PC-3 (cell line): ENCODE measurements at regions not wholly inside any gene's neighbourhood (a gene's known extent, or its start where the extent isn't known, plus 50 kb on each side); places are given as distances from the start of the nearest gene placed in this dataset.

Experiments used
- EZH2 ChIP-seq: fragments of 300-600 bp; sonication (generic); IDR thresholded peaks from one replicate; pipeline ENCODE4 v1.6.1; 2017; ENCODE audit warnings: antibody characterized with exemption, mild to moderate bottlenecking, low read length; ENCODE audit not compliant: unreplicated experiment
- TF ChIP-seq, protein P1 (sequence below): fragments of 300-600 bp; sonication (generic); conservative IDR thresholded peaks from 2 replicates; pipeline ENCODE4 v1.5.1; 2017; ENCODE audit warnings: antibody characterized with exemption, low read depth, mild to moderate bottlenecking, low read length

DNA sequence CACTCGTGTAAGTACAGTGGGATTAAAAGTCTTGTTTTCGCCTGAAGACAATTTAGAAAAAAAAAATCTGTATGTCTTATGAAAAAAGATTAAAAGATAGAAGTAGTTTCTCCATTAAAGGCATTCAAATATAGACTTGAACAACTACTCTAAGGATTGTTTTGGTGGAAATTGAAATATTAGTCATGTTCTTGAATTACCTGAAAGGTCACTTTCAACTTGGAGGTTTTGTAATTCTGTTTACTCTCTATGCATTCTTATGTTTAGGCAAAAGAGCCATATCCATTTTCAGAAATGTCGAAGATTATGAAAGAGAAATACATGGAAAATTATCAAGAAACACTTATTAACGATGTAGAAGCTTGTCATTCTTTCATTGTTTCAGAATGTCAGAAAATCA is 373.7 kb downstream of the ARL4A start:
- TF ChIP-seq EZH2: no peak
- TF ChIP-seq, protein P1, sequence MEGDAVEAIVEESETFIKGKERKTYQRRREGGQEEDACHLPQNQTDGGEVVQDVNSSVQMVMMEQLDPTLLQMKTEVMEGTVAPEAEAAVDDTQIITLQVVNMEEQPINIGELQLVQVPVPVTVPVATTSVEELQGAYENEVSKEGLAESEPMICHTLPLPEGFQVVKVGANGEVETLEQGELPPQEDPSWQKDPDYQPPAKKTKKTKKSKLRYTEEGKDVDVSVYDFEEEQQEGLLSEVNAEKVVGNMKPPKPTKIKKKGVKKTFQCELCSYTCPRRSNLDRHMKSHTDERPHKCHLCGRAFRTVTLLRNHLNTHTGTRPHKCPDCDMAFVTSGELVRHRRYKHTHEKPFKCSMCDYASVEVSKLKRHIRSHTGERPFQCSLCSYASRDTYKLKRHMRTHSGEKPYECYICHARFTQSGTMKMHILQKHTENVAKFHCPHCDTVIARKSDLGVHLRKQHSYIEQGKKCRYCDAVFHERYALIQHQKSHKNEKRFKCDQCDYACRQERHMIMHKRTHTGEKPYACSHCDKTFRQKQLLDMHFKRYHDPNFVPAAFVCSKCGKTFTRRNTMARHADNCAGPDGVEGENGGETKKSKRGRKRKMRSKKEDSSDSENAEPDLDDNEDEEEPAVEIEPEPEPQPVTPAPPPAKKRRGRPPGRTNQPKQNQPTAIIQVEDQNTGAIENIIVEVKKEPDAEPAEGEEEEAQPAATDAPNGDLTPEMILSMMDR: no peak
